ENCODE measurements at regions not wholly inside any gene's neighbourhood (a gene's known extent, or its start where the extent isn't known, plus 50 kb on each side); places are given as distances from the start of the nearest gene placed in this dataset.

DNA sequence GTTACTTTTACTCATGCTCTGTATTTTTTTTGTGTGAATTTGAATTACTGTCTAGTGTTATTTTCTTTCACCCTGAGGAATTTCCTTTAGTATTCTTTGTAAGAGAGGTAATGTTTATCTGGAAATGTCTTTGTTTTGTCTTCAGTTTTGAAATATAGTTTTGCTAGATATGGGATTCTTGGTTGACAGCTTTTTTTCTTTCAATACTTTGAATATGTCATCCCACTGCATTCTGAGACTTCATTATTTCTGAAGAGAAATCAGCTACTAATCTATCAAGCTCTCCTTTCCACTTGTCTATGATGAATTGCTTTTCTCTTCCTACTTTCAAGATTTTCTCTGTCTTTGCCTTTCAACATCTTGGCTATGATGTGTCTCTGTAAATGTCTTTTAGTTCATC lies 217.0 kb upstream of the CASK start:
- H3K4me3 ChIP-seq (ENCODE audit: low read length): no peak overlapping the region
- no peak for DNase-seq (ENCODE audit: low read depth)
- TF ChIP-seq, protein P1, sequence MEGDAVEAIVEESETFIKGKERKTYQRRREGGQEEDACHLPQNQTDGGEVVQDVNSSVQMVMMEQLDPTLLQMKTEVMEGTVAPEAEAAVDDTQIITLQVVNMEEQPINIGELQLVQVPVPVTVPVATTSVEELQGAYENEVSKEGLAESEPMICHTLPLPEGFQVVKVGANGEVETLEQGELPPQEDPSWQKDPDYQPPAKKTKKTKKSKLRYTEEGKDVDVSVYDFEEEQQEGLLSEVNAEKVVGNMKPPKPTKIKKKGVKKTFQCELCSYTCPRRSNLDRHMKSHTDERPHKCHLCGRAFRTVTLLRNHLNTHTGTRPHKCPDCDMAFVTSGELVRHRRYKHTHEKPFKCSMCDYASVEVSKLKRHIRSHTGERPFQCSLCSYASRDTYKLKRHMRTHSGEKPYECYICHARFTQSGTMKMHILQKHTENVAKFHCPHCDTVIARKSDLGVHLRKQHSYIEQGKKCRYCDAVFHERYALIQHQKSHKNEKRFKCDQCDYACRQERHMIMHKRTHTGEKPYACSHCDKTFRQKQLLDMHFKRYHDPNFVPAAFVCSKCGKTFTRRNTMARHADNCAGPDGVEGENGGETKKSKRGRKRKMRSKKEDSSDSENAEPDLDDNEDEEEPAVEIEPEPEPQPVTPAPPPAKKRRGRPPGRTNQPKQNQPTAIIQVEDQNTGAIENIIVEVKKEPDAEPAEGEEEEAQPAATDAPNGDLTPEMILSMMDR (conservative IDR thresholded peaks at IDR 0.05; ENCODE audit: low read length): no peak

DNA sequence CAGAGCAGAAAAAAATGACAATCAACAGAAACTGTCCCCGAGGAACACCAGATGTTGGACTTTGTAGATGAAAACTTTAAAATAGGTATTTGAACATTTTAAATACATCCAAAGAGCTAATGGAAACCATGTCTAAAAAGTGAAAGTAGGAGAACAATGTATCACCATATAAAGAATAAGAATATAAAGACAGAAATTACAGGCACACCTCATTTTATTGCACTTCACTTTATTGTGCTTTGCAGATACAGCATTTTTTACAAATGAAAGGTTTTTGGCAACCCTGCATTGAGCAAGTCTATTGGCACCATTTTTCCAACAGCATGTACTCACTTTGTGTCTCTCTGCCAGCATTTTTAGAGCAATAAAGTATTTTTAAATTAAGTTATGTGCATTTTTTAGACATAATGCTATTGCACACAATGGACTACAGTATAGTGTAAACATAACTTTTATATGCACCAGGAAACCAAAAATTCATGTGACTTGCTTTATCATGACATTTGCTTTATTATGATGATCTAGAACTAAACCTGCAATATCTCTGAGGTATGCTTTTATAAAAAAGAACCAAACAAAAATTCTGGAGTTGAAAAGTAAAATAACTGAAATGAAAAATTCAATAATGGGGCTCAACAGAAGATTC lies 212.4 kb upstream of the CASK start:
- H3K4me3 ChIP-seq (ENCODE audit: low read length): no peak overlapping the region
- TF ChIP-seq, protein P1 (conservative IDR thresholded peaks at IDR 0.05; ENCODE audit: low read length): no peak
- DNase-seq (ENCODE audit: low read depth): no peak

GRCh38 chrX:42131856-42132255 lies 208.5 kb upstream of the CASK start:
- DNase-seq (ENCODE audit: low read depth): no peak
- TF ChIP-seq, protein P1 (conservative IDR thresholded peaks at IDR 0.05; ENCODE audit: low read length): no peak
- H3K4me3 ChIP-seq (ENCODE audit: low read length): no peak overlapping the region

DNA sequence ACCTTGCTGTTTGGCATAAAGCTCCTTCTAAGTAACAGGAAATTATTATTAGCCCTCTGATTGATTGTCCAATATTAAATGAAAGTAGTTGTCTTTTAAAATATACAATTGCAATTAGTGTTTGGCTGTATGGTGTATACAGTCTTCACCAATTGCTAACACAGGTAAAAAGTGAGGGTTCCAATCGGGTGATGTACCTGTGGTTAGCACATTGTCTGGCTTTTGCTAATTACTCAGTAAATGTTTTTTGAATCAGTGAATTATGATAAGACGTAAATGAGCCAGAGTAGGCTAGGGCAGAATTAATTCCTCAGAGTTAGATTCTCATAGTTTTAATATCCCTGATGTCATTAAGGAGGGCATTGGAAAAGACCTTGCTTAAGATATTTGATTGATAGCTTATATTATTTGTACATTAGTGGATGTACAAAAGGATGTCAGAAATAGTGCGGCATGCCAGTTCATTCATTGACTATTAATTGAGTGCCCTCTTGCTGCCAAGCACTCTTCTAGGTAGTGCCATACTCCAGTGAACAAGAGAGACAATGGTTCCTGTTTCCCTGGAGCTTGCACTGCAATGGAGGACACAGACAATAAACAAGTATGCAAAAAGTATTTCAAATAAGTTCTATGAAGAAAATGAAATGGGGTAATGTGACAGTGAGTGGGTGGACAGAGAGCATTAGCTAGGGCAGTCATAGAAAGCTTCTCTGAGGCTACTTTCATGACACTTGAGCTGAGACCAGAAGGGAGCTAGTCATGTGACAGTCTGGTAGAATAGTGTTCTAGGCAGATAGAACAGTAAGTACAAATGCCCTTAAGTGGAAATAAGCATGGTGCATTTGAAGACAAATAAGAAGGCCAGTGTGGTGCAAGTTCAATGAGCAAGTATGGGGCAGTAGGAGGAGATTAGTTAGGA lies 205.9 kb upstream of the CASK start:
- TF ChIP-seq, protein P1 (conservative IDR thresholded peaks at IDR 0.05; ENCODE audit: low read length): no peak
- no peak overlapping the region for H3K4me3 ChIP-seq (ENCODE audit: low read length)
- DNase-seq (ENCODE audit: low read depth): no peak

DNA sequence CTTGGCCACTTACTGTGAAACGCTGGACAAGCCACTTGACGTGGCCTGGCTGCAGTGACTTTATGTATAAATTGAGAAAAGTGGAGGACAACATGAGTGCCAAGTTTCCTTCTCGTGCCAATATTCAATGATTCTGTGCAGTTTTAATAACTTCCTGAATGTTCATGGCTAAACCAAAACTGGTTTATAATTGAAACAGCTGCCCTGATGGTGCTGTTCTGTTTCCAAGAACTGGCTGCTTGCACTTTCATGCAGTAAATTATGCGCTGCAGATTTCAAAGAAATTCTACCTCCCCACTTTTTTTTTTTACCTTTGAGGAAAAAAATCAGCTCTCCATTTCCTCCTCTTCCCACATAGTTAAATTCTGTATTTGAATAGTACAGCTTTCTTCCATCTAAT lies 205.2 kb upstream of the CASK start:
- TF ChIP-seq, protein P1 (conservative IDR thresholded peaks at IDR 0.05; ENCODE audit: low read length): no peak
- H3K4me3 ChIP-seq (ENCODE audit: low read length): no peak overlapping the region
- DNase-seq (ENCODE audit: low read depth): no peak

DNA sequence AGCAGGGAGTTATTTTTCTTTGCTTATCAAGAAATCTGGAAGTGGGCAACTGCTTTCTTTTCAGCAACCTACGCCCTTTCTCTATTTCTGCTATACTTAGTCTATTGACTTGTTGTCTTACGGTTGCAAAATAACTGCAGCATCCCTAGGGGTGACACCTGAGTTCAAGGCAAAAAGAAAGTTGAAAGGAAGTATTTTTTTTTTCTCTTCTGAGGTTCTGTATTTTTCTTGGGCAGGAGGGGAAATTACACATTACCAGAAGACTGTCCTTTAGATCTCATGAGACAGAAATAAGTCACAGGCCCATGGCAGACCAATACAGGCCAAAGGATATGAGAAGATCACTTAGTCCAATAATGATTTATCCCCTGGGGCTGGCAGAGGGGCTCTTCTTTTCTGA lies 204.7 kb upstream of the CASK start:
- no peak overlapping the region for H3K4me3 ChIP-seq (ENCODE audit: low read length)
- DNase-seq (ENCODE audit: low read depth): no peak
- TF ChIP-seq, protein P1 (conservative IDR thresholded peaks at IDR 0.05; ENCODE audit: low read length): no peak

DNA sequence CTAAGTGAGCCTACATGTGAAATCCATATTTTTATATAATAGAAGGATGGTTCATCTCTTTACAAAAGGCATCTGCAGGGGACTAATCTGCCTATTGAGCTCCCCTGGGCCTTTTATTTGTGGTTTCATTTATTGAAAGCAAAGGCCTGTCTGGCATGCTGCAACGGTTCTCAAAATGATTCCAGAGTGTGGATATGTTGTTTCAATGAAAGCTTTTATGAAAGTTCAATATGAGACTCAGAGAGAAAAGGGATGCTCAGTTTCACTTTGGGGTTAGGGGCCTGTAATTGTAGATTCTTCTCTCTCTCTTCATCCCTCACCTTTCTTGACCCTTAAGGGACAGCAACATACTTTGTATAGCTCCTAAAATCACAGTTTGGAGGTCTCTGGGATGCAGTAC lies 204.2 kb upstream of the CASK start:
- no peak for DNase-seq (ENCODE audit: low read depth)
- TF ChIP-seq, protein P1 (conservative IDR thresholded peaks at IDR 0.05; ENCODE audit: low read length): no peak

More for the DNA sequence above, 204.2 kb upstream of the CASK start:
- no peak overlapping the region for H3K4me3 ChIP-seq (ENCODE audit: low read length)
